K562 (cell line): ENCODE measurements at regions not wholly inside any gene's neighbourhood (a gene's known extent, or its start where the extent isn't known, plus 50 kb on each side); places are given as distances from the start of the nearest gene placed in this dataset.
A peak's percentile ranks its signal among the peaks of the same experiment; 100 is the strongest.

Source experiments
- ATAC-seq: fragments of 200-7000 bp; cut with Tn5 transposase; 3 replicates; pipeline ENCODE4 v1.9.1; 2020; ENCODE audit warnings: moderate library complexity
- BruUV-seq: library from RNA; stranded (reverse); fragments of 400-500 nt; replicated peaks from 2 replicates; lab custom pipeline; 2021; lab: Mats Ljungman, UMichigan
- CTCF ChIA-PET: fragments of 300-600 bp; formaldehyde crosslinking; extraction: SDS; loops from one replicate; lab custom pipeline; 2021; ENCODE audit warnings: low intra/inter-chr PET ratio; lab: Yijun Ruan, JAX
- POLR2A ChIA-PET: fragments of 300-600, 350-650 bp; sonication (Branson Sonifier 250); formaldehyde crosslinking; extraction: SDS; loops from one replicate; lab custom pipeline; 2021; ENCODE audit warnings: antibody characterized with exemption, inconsistent platforms; lab: Yijun Ruan, JAX
- DNase-seq, 4 experiments: peaks; one replicate each; pipeline versions ENCODE4 v3.0.0 to v3.0.0-alpha.2; 2011 to 2018; ENCODE audit warnings: low spot score in 3 of 4, mixed read lengths in 3 of 4; ENCODE audit errors: extremely low read depth in 1 of 4
- FAIRE-seq: peaks from 2 replicates; lab custom pipeline; 2011; peaks lifted over from hg19 to GRCh38; lab: Jason Lieb, UNC
- H2AFZ ChIP-seq: 2 replicates; pipeline ENCODE4 v1.6.0; 2011; ENCODE audit warnings: low read depth, low read length, control low read depth, inconsistent platforms
- H3K27ac ChIP-seq: fragments of 200-600 bp; 3 replicates; pipeline ENCODE4 v1.8.0; 2011; ENCODE audit warnings: low read depth, mild to moderate bottlenecking, control low read depth, inconsistent platforms, low read length, moderate library complexity, mixed read lengths; ENCODE audit errors: extremely low read depth
- H3K27me3 ChIP-seq, 2 experiments: fragments of 300-600 bp in 1 of 2; 2 replicates in 1 of 2; 3 replicates in 1 of 2; pipeline versions ENCODE4 v1.6.0 to v1.8.0; 2011; ENCODE audit warnings: inconsistent platforms in 2 of 2, low read length in 2 of 2, mild to moderate bottlenecking in 1 of 2, mixed read lengths in 1 of 2, moderate library complexity in 1 of 2; ENCODE audit not compliant: control insufficient read depth in 2 of 2, insufficient read depth in 2 of 2
- H3K36me3 ChIP-seq: fragments of 300-600 bp; 3 replicates; pipeline ENCODE4 v1.8.0; 2011; ENCODE audit warnings: mild to moderate bottlenecking, low read length, inconsistent platforms; ENCODE audit not compliant: control insufficient read depth, insufficient read depth
- H3K4me1 ChIP-seq, 2 experiments: fragments of 200-600 bp in 1 of 2; replicated peaks in 1 of 2; 2 replicates in 1 of 2; 3 replicates in 1 of 2; pipeline versions ENCODE4 v1.5.1 to v1.8.0; 2011; ENCODE audit warnings: inconsistent platforms in 2 of 2, low read length in 2 of 2, mild to moderate bottlenecking in 1 of 2, mixed read lengths in 1 of 2, moderate library complexity in 1 of 2; ENCODE audit not compliant: control insufficient read depth in 2 of 2, insufficient read depth in 2 of 2
- H3K4me2 ChIP-seq: 2 replicates; pipeline ENCODE4 v1.6.1; 2011; ENCODE audit warnings: low read length, control low read depth, inconsistent platforms, mixed read lengths; ENCODE audit not compliant: insufficient read depth
- H3K4me3 ChIP-seq: fragments of 200-600 bp; sonication (generic), shearing (Covaris generic); 2 replicates; pipeline ENCODE4 v1.5.1; 2016; ENCODE audit warnings: control low read depth, inconsistent platforms
- H3K79me2 ChIP-seq: fragments of 200-600 bp; 3 replicates; pipeline ENCODE4 v1.8.0; 2011; ENCODE audit warnings: low read length, inconsistent platforms; ENCODE audit not compliant: control insufficient read depth, insufficient read depth
- H3K9ac ChIP-seq, 2 experiments: 2 replicates each; pipeline versions ENCODE4 v1.6.0 to v1.6.1; 2011; ENCODE audit warnings: low read depth in 2 of 2, low read length in 2 of 2, control low read depth in 1 of 2, inconsistent platforms in 1 of 2, mild to moderate bottlenecking in 1 of 2, mixed read lengths in 1 of 2; ENCODE audit not compliant: insufficient read depth in 1 of 2
- H3K9me1 ChIP-seq: one replicate; pipeline ENCODE4 v1.6.0; 2011; ENCODE audit warnings: inconsistent platforms, mild to moderate bottlenecking, low read length, moderate library complexity; ENCODE audit not compliant: control insufficient read depth, insufficient read depth
- H3K9me3 ChIP-seq: replicated peaks from 2 replicates; pipeline ENCODE4 v1.5.1; 2011; ENCODE audit warnings: low read depth, low read length, inconsistent platforms; ENCODE audit not compliant: control insufficient read depth, insufficient read depth
- H4K20me1 ChIP-seq: replicated peaks from 2 replicates; pipeline ENCODE4 v1.6.1; 2011; ENCODE audit warnings: low read length, inconsistent platforms, mixed read lengths; ENCODE audit not compliant: control insufficient read depth, insufficient read depth
- CBFA2T2 ChIP-seq: fragments of 450-650 bp; conservative IDR thresholded peaks from 2 replicates; pipeline ENCODE4 v1.6.1; 2017; ENCODE audit warnings: mild to moderate bottlenecking
- CBX2 ChIP-seq: fragments of 200-600 bp; sonication (generic); IDR thresholded peaks from one replicate; pipeline ENCODE4 v1.6.1; 2012; ENCODE audit warnings: mild to moderate bottlenecking, low read length, inconsistent platforms; ENCODE audit not compliant: insufficient read depth, poor library complexity, severe bottlenecking
- CXXC5 ChIP-seq: fragments of 250-450 bp; sonication (Bioruptor Pico); IDR thresholded peaks from 2 replicates; pipeline ENCODE4 v1.8.0; 2022; ENCODE audit warnings: inconsistent platforms, mild to moderate bottlenecking, moderate library complexity
- DNMT1 ChIP-seq: fragments of 450-650 bp; IDR thresholded peaks from 2 replicates; pipeline ENCODE4 v1.6.1; 2016; ENCODE audit warnings: antibody characterized with exemption, mild to moderate bottlenecking
- FOXP4 ChIP-seq: sonication (generic); formaldehyde crosslinking; IDR thresholded peaks from 2 replicates; pipeline ENCODE4 v1.8.0; 2022; ENCODE audit warnings: mild to moderate bottlenecking, missing genetic modification reagents, borderline replicate concordance
- GATA2 ChIP-seq: sonication (generic); formaldehyde crosslinking; IDR thresholded peaks from 2 replicates; pipeline ENCODE4 v1.4.0; 2020; ENCODE audit warnings: mild to moderate bottlenecking, missing genetic modification reagents
- HMGXB4 ChIP-seq: sonication (generic); formaldehyde crosslinking; IDR thresholded peaks from 2 replicates; pipeline ENCODE4 v1.8.1; 2023; ENCODE audit warnings: mild to moderate bottlenecking, missing genetic modification reagents
- MITF ChIP-seq: IDR thresholded peaks from 2 replicates; pipeline ENCODE4 v1.6.1; 2014; ENCODE audit warnings: antibody characterized with exemption
- NFXL1 ChIP-seq: fragments of 450-650 bp; formaldehyde crosslinking; IDR thresholded peaks from 2 replicates; pipeline ENCODE4 v1.4.0; 2021; ENCODE audit warnings: mild to moderate bottlenecking
- POLR3A ChIP-seq: IDR thresholded peaks from 2 replicates; pipeline ENCODE4 v1.6.1; 2011; ENCODE audit warnings: borderline replicate concordance, mild to moderate bottlenecking, moderate library complexity; ENCODE audit not compliant: insufficient read length, insufficient read depth; ENCODE audit errors: extremely low read depth
- RB1 ChIP-seq: fragments of 450-650 bp; IDR thresholded peaks from 2 replicates; pipeline ENCODE4 v1.6.1; 2017; ENCODE audit warnings: low read depth, mild to moderate bottlenecking
- RHOXF2B ChIP-seq: fragments of 250-450 bp; sonication (Bioruptor Pico); conservative IDR thresholded peaks from 2 replicates; pipeline ENCODE4 v1.5.1; 2021
- SIN3B ChIP-seq: fragments of 450-650 bp; IDR thresholded peaks from 2 replicates; pipeline ENCODE4 v1.6.1; 2017; ENCODE audit warnings: low read depth, mild to moderate bottlenecking, moderate library complexity
- SNRNP70 ChIP-seq: fragments of 200-400 bp; formaldehyde crosslinking; optimal IDR thresholded peaks from 2 replicates; pipeline ENCODE3; 2017; ENCODE audit warnings: low read depth, low read length
- ZBTB34 ChIP-seq: fragments of 250-450 bp; sonication (Bioruptor Pico); IDR thresholded peaks from 2 replicates; pipeline ENCODE4 v1.8.0; 2021; ENCODE audit warnings: mild to moderate bottlenecking, moderate library complexity
- ZNF121 ChIP-seq: sonication (generic); formaldehyde crosslinking; conservative IDR thresholded peaks from 2 replicates; pipeline ENCODE4 v1.8.0; 2022; ENCODE audit warnings: missing genetic modification reagents
- WGBS: fragments of 100-300 bp; shearing (Covaris generic); methylation state at CpG from one replicate; pipeline ENCODE4 v1.1.6; 2016; ENCODE audit warnings: low coverage, mixed read lengths; ENCODE audit not compliant: insufficient coverage; ENCODE audit errors: missing lambda C conversion rate; 5-methylcytosine and 5-hydroxymethylcytosine counted together
- in situ Hi-C: fragments of 300-500 bp; cut with MboI; formaldehyde crosslinking; loops from 4 replicates; pipeline ENCODE4 v1.15.0; 2018; ENCODE audit warnings: inconsistent platforms, mixed read lengths
- intact Hi-C: fragments of 100-400 bp; cut with micrococcal nuclease; formaldehyde crosslinking; loops from 2 replicates; pipeline ENCODE4 v1.14.2; 2022

GRCh38 chr3:193787496-193787870 is 194.5 kb downstream of the OPA1 start:
- WGBS: 87% methylated on average over 12 of the region's 12 CpGs
- ATAC-seq (no peak), FAIRE-seq (no peak), DNase-seq (no peak)
- Histone ChIP-seq H3K4me3 (no peak overlapping the region), H3K9me1 (no peaks in the 10 kb centered on the region), H3K27ac (no peak overlapping the region), H3K4me1 (peaks cover 10 to 17% of the 10 kb centered on the region in 2 experiments; a peak in 4 of 5 replicates), H4K20me1 (no peaks in the 10 kb centered on the region), H3K27me3 (no peaks in the 10 kb centered on the region), H3K9me3 (no peaks in the 10 kb centered on the region), H2AFZ (no peak overlapping the region), H3K36me3 (no peaks in the 10 kb centered on the region), H3K4me2 (peak overlapping the region; percentile 2; the same call in 1 of the 2 replicates), H3K9ac (no peak overlapping the region), H3K79me2 (no peaks in the 10 kb centered on the region)
- POLR2A ChIA-PET: interaction anchor here (1.2 kb wide), 1 partner anchor 351 kb away, joined by 4 read pairs; no protein-coding TSS in a partner anchor
- CTCF ChIA-PET: interaction anchor here (0.8 to 1.7 kb wide), 4 partner anchors 349 to 617 kb away, joined by 3 to 13 read pairs (median 6); partner anchors contain the start of gene HES1
- no peak for TF ChIP-seq RHOXF2B (CRISPR knock-in tag)
- TF ChIP-seq GATA2: no peak
- TF ChIP-seq NFXL1 (CRISPR knock-in tag): no peak
- TF ChIP-seq CBFA2T2: no peak
- TF ChIP-seq SIN3B: no peak
- no peak for TF ChIP-seq RB1
- TF ChIP-seq SNRNP70: no peak
- no peak for TF ChIP-seq HMGXB4 (CRISPR knock-in tag)
- no peak for TF ChIP-seq ZNF121
- TF ChIP-seq POLR3A: no peak
- no peak for TF ChIP-seq CXXC5 (CRISPR knock-in tag)
- TF ChIP-seq MITF: no peak
- TF ChIP-seq ZBTB34: no peak
- TF ChIP-seq DNMT1: no peak
- TF ChIP-seq FOXP4: no peak
- no peak for TF ChIP-seq CBX2
- intact Hi-C loops: loop anchor here (5.0 to 10.0 kb wide), 2 partner anchors 287 to 470 kb away; no protein-coding TSS in a partner anchor
- in situ Hi-C loops: loop anchor here (5.0 kb wide), 2 partner anchors 350 to 530 kb away; partner anchors contain the start of gene HES1
- BruUV-seq: no TSS peak
